Uterus (tissue), 2 donors: ENCODE measurements at regions not wholly inside any gene's neighbourhood (a gene's known extent, or its start where the extent isn't known, plus 50 kb on each side); places are given as distances from the start of the nearest gene placed in this dataset.

Source experiments
- CTCF ChIP-seq, 4 experiments: fragments of 200-600 bp in 2 of 4; fragments of 450-650 bp in 2 of 4; sonication (generic) in 2 of 4; IDR thresholded peaks; one replicate each; pipeline ENCODE4 v1.5.1; 2016 to 2019; ENCODE audit warnings: antibody characterized with exemption in 4 of 4, mild to moderate bottlenecking in 2 of 4, moderate library complexity in 1 of 4
- POLR2A ChIP-seq, 2 donors: fragments of 450-650 bp; IDR thresholded peaks; one replicate each; pipeline ENCODE4 v1.6.1; 2016; ENCODE audit warnings: antibody characterized with exemption in 2 of 2, mild to moderate bottlenecking in 1 of 2, moderate library complexity in 1 of 2

GRCh38 chr15:69853544-69853951 lies 244.2 kb downstream of the TLE3 start:
- TF ChIP-seq CTCF (IDR thresholded peaks at IDR 0.05) (no peak), POLR2A (IDR thresholded peaks at IDR 0.05) (no peak)
